ENCODE measurements at regions not wholly inside any gene's neighbourhood (a gene's known extent, or its start where the extent isn't known, plus 50 kb on each side); places are given as distances from the start of the nearest gene placed in this dataset.

- ChIA-PET POLR2A (no interaction called here), CTCF (no interaction called here), RAD21 (ENCODE audit: low non-redundant PET in 1 of 2, low total read pairs in 2 of 2, uncharacterized antibody in 2 of 2, unreplicated experiment in 2 of 2) (no interaction called here)
- Histone ChIP-seq H3K4me1 (ENCODE audit: control insufficient read depth in 1 of 2, insufficient read depth in 2 of 2, low read length in 2 of 2) (peaks cover 10 to 18% of the 10 kb centered on the region in 2 experiments; a peak in 3 of 4 replicates), H3K27ac (ENCODE audit: low read depth, low read length) (no peak overlapping the region), H3K9me3 (ENCODE audit: control insufficient read depth in 1 of 2, insufficient read depth in 1 of 2, low read depth in 1 of 2, low read length in 2 of 2) (no peaks in the 10 kb centered on the region; a peak in 1 of 4 replicates), H3K27me3 (ENCODE audit: insufficient read depth, low read length) (peaks cover 23% of the 10 kb centered on the region; the same call in 1 of the 2 replicates), H3K9me2 (ENCODE audit: insufficient read depth) (no peaks in the 10 kb centered on the region), H3K36me3 (ENCODE audit: control insufficient read depth in 1 of 2, insufficient read depth in 2 of 2, low read length in 2 of 2) (no peaks in the 10 kb centered on the region), H4K20me1 (ENCODE audit: insufficient read depth) (no peaks in the 10 kb centered on the region), H2AFZ (ENCODE audit: low read depth, low read length, poor library complexity, severe bottlenecking) (no peak overlapping the region), H3K4me2 (ENCODE audit: low read length) (peak overlapping the region; percentile 33; the same call in 1 of the 2 replicates), H3K9ac (ENCODE audit: low read length) (no peak overlapping the region), H3K4me3 (replicated peaks in 1 of 2; ENCODE audit: low read depth in 1 of 2, low read length in 2 of 2) (no peak overlapping the region), H3K79me2 (ENCODE audit: insufficient read depth, low read length) (no peaks in the 10 kb centered on the region)
- intact Hi-C loops (cut with micrococcal nuclease), result no loop called here
- TF ChIP-seq CTCF (IDR thresholded peaks at IDR 0.05 in 2 of 3, conservative IDR thresholded peaks at IDR 0.05 in 1 of 3; ENCODE audit: borderline replicate concordance in 1 of 3, insufficient read depth in 1 of 3, low read depth in 2 of 3, low read length in 2 of 3) (no peak), JUND (IDR thresholded peaks at IDR 0.05) (peak; percentile 25), FOSL1 (IDR thresholded peaks at IDR 0.05; ENCODE audit: low read depth) (peak; percentile 66)
- no TSS peak for BruUV-seq (replicated peaks)
- ATAC-seq, result peak; percentile 59
- DNase-seq (ENCODE audit: low read depth, low spot score), result no peak
Observed at GRCh38 chr15:70426096-70426821, 328.5 kb upstream of the TLE3 start.

GRCh38 chr15:70424937-70425411, 327.3 kb upstream of the TLE3 start:
- H3K36me3 ChIP-seq (ENCODE audit: control insufficient read depth in 1 of 2, insufficient read depth in 2 of 2, low read length in 2 of 2), result no peaks in the 10 kb centered on the region
- H3K9ac ChIP-seq (ENCODE audit: low read length), result no peak overlapping the region
- peaks cover 36% of the 10 kb centered on the region; the same call in 1 of the 2 replicates for H3K27me3 ChIP-seq (ENCODE audit: insufficient read depth, low read length)
- intact Hi-C loops (cut with micrococcal nuclease), result no loop called here
- ChIA-PET RAD21 (ENCODE audit: low non-redundant PET in 1 of 2, low total read pairs in 2 of 2, uncharacterized antibody in 2 of 2, unreplicated experiment in 2 of 2) (no interaction called here), CTCF (no interaction called here), POLR2A (no interaction called here)
- H3K79me2 ChIP-seq (ENCODE audit: insufficient read depth, low read length), result no peaks in the 10 kb centered on the region
- H3K4me1 ChIP-seq (ENCODE audit: control insufficient read depth in 1 of 2, insufficient read depth in 2 of 2, low read length in 2 of 2), result peaks cover 10 to 18% of the 10 kb centered on the region in 2 experiments; a peak in 3 of 4 replicates
- H3K27ac ChIP-seq (ENCODE audit: low read depth, low read length), result no peak overlapping the region
- no peak overlapping the region for H2AFZ ChIP-seq (ENCODE audit: low read depth, low read length, poor library complexity, severe bottlenecking)
- no peaks in the 10 kb centered on the region for H4K20me1 ChIP-seq (ENCODE audit: insufficient read depth)
- no peak overlapping the region for H3K4me3 ChIP-seq (replicated peaks in 1 of 2; ENCODE audit: low read depth in 1 of 2, low read length in 2 of 2)
- H3K9me3 ChIP-seq (ENCODE audit: control insufficient read depth in 1 of 2, insufficient read depth in 1 of 2, low read depth in 1 of 2, low read length in 2 of 2), result no peaks in the 10 kb centered on the region; a peak in 1 of 4 replicates
- TF ChIP-seq ZNF274 (IDR thresholded peaks at IDR 0.05; ENCODE audit: low read depth, low read length), result no peak
- TF ChIP-seq JUND (IDR thresholded peaks at IDR 0.05), result no peak
- no peak for TF ChIP-seq ATF3 (IDR thresholded peaks at IDR 0.05)
- no peak for TF ChIP-seq POLR2A (IDR thresholded peaks at IDR 0.05; ENCODE audit: borderline replicate concordance, extremely low read depth, insufficient read depth, insufficient read length)
- DNase-seq (ENCODE audit: low read depth, low spot score) (no peak), ATAC-seq (no peak)
- no peak overlapping the region for H3K4me2 ChIP-seq (ENCODE audit: low read length)
- no TSS peak for BruUV-seq (replicated peaks)
- H3K9me2 ChIP-seq (ENCODE audit: insufficient read depth), result no peaks in the 10 kb centered on the region
